ACHN (cell line): ENCODE measurements at regions not wholly inside any gene's neighbourhood (a gene's known extent, or its start where the extent isn't known, plus 50 kb on each side); places are given as distances from the start of the nearest gene placed in this dataset.
"Not testable (repeated sequence)": the region's sequence is repeated elsewhere in the genome, so short reads cannot be mapped to it uniquely, and the experiment has no call there.

Experiments
- DNase-seq: peaks from one replicate; pipeline ENCODE4 v3.0.0-alpha.2; 2015
- in situ Hi-C: cut with HindIII; loops from 2 replicates; pipeline ENCODE4 v1.10.0; 2017; ENCODE audit warnings: low sequenced_read_pairs, low pct_ligation_motif_present, low pct_unique_long_range_greater_than_20kb

GRCh38 chr18:22060361-22060760 is 109.0 kb upstream of the GATA6 start:
- in situ Hi-C loops, result no loop called here
- no peak for DNase-seq

GRCh38 chr18:22063102-22063501 is 106.3 kb upstream of the GATA6 start:
- DNase-seq, result no peak
- in situ Hi-C loops, result no loop called here

DNA sequence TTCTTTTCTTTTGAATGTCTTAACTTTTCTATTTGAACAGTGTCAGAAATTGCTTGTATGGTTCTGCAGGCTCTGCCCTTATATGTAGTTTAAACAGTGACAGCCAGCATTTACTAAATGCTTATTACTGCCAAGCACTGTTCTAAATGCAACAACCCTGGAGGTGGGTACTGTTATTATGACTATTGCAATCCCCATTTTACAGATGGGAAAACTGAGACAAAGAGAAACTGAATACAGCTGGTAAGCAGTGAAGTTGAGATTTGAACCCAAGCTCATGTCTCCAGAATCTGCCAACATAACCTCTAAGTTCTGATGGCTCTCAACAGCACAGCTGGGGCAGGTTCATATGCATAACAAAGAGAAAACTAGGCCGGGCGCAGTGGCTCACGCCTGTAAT is 105.7 kb upstream of the GATA6 start:
- in situ Hi-C loops, result no loop called here
- no peak for DNase-seq

- in situ Hi-C loops, result no loop called here
- no peak for DNase-seq
Measured at GRCh38 chr18:22064581-22064980, 104.8 kb upstream of the GATA6 start.

DNA sequence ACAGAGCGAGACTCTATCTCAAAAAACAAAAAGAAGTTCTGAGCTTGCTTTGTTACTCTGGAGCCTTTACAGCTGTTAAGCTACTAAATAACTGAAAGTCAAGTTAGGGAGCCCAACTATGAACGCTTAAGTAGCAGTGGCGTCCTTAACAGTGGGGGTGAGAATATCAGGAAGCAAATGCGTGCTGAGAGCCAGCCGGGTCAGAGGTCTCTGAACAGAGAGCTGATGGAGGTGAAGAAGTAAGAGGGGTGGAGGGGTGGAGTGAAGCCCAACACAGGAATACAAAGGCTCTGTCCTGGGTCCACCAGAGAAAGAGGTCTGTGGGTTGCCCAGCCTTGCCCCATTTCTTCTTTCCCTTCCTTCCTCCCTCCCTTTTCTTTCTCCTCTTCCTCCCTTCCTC is 104.1 kb upstream of the GATA6 start:
- in situ Hi-C loops, result no loop called here
- DNase-seq, result no peak

DNA sequence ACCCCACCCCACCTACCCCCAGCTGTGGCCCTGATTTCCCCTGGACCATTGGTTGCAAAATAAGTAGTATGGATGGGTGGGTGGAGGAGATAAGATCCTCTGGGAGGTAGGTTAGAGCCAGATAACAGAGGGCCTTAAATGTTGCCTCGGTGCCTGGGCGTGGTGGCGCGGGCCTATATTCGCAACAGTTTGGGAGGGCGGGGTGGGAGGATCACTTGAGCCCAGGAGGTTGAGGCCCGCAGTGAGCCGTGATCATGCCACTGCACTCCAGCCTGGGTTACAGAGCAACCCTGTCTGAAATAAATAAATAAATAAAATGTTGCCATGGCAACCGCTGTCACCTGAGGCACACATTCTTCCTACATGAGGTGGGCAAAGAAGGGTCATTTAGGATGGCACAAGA is 103.3 kb upstream of the GATA6 start:
- no peak for DNase-seq
- in situ Hi-C loops, result no loop called here

DNA sequence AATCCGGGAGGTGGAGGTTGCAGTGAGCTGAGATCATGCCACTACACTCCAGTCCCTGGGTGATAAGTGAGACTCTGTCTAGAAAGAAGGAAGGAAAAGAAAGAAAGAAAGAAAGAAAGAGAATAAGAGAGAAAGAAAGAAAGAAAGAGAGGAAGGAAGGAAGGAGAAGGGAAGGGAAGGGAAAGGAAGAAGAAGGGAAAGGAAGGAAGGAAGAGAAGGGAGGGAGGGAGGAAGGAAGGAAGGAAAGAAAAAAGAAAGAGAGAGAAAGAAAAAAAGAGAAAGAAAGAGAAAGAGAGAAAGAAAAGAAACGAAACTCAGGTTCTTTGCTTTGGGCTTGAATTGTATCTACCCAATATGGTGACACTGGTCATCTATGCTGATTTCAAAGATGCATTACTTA is 102.3 kb upstream of the GATA6 start:
- in situ Hi-C loops, result no loop called here
- DNase-seq, result no peak

DNA sequence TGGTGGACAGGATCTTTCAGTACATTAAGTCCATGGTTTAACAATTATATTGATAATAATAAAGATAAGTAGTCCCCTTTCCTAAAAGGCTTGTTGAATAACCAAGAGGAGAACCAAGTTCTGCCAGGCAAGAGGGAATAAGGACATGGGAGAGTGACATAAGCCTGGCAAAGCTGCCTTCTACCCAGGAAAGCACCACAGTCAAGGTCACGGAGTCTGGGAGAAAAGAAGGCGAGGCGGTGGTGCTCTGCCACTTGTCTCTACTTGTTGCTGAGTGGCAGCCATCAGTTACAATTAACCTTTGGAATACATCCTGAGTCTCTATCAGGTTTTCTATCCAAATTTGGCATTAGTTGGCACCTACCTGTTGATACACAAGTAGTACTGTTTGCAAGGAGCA is 101.7 kb upstream of the GATA6 start:
- DNase-seq, result no peak
- in situ Hi-C loops, result no loop called here

DNA sequence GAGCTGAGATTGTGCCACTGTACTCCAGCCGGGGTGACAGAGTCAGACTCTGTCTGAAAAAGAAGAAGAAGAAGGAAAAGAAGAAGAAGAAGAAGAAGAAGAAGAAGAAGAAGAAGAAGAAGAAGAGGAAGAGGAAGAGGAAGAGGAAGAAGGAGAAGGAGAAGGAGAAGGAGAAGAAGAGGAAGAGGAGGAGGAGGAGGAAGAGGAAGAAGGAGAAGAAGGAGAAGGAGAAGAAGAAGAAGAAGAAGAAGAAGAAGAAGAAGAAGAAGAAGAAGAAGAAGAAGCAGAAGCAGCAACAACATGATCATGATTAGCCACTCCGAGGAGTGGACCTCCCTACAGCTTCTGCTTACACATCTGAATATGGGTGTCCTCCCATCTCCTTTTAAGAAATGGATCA is 100.6 kb upstream of the GATA6 start:
- DNase-seq, in situ Hi-C loops: not testable (repeated sequence)

DNA sequence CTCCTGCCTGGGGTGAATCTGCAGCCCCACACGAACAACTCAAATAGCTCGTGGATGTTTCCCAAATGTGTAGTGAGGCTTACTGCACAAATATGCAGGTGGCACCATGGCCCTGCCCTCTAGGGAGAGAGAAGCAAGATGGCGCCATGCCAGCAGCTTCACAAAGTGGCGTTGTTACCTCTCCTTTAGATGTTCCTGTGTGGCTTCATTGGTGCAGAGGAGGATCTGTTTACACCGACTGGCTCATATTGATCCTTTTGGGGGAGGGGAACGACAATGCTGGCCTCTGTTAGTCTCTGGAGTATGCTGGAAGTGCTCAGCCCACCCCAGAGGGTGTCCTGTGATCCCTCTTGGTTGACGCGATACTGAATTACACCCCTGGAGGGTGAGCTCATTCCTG is 99.5 kb upstream of the GATA6 start:
- in situ Hi-C loops, result no loop called here
- no peak for DNase-seq

- in situ Hi-C loops, result no loop called here
Measured at GRCh38 chr18:22073411-22073810, 96.0 kb upstream of the GATA6 start.

DNA sequence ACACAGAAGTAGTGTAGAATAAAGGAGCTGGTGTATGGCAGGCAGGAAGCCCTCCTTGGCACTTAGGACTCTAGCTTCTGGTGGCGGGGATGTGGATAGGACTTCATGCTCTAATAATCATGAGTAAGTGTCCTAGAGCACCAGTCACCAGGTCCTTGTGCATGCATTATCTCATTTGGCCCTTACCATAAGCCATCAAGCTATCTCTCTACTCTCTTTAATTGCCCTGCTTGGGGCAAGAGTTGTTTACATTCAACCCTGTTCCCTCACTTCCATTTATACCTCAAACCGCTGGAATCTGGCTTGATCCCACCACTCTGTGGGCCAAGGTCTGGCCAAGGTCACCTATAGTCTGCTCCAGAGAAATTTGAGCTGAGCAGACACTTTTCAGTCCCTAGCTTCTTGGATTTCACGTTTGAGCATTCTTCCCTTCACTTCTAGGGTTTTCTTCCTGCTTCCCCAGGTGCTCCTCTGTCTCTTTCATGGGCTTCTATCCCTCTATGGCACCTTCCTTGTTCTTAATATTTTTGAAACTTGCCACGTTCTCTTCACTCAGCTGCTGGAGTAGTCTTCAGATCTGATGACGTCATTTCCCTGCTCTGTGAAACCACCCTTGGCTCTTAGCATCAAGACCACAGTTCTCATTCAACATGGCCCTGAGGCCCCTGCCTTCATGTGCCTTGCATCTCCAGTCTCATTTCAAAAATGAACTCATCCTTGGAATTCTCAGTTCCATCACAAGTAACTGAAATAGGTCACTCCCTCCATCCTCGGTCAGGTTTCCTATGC is 94.9 kb upstream of the GATA6 start:
- no peak for DNase-seq
- in situ Hi-C loops, result no loop called here

More at GRCh38 chr18:22073411-22073810, 96.0 kb upstream of the GATA6 start:
- DNase-seq, result no peak

DNA sequence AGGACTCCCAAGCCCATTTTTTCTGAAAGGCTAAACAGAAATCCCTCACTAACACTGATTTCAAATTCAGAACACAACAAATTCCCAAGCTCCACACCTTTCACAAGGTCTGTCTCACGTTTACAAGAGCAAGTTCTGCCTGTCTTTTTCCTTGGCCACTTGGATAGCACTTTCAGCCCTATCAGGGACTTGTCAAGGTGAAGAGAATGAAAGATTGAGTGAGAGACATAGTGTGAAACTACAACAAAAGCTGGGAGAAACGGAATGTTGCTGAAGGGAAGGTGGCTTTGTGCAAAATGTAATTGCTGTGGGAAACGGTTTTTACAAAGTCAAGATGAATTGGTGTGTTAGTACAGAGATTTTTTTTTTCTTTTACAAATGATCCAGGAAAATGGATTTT is 89.4 kb upstream of the GATA6 start:
- DNase-seq, result no peak
- in situ Hi-C loops, result no loop called here

DNA sequence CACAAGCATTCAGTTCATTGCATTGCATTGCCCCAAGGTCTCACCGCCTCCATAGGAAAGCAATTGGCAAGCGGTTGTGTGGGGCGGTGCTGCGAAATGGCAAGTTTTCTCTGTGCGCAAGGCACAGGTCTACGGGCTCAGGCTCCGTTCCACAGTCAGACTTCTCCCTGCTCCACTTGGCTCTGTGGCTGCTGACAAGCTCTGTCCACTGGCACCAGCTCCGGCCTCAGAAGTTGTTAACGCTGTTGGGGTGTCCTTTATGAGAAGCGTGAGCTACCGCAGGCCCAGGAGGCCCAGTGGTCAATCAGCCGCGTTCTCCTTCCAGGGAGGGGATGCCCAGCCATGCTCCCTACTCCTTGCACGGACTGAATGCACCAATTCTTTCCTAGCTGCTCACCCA is 87.0 kb upstream of the GATA6 start:
- in situ Hi-C loops, result no loop called here
- DNase-seq, result no peak

DNA sequence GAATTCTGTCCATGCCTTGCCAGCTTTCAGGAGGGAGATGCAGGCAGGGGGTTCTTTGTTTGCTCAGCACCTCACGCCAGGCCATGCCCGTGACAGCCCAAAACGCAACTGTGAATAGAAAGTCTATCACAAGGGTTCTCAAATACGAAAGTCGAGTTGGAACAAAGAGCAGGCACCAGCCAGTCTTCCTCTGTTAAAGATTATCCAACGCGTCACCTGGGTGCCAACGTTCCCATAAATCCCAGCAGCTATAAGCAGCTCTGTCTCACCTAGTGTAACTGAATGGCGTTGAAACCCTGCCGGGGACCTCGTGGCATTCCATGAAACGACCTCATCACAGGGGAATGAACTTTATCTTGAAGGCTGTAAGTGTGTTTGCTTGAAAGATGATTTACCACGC is 84.8 kb upstream of the GATA6 start:
- in situ Hi-C loops, result no loop called here
- DNase-seq, result no peak

GRCh38 chr18:22086973-22087372 is 82.4 kb upstream of the GATA6 start:
- in situ Hi-C loops, result no loop called here
- no peak for DNase-seq

DNA sequence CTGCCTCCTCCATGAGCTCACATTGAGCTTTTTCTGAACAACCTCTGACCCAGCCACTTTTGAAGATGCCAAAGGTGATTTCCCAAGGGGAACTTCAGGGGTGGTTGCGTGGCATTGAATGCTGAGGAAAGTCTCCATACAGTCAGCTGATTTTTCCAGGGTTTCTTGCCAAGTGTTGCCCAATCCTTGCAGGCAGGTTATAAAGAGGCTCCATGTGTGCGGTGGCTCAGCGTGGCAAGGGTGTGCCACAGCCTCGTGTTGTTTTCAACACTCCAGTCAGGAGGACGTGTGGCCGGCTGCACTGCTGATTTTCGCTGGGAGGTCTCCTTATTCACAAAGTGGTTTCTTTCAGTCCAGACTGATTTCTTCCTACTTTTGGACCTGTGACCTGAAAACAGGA is 81.4 kb upstream of the GATA6 start:
- in situ Hi-C loops, result no loop called here
- no peak for DNase-seq

- in situ Hi-C loops, result no loop called here
- DNase-seq, result no peak
Measured at GRCh38 chr18:22088996-22089640, 80.3 kb upstream of the GATA6 start.

DNA sequence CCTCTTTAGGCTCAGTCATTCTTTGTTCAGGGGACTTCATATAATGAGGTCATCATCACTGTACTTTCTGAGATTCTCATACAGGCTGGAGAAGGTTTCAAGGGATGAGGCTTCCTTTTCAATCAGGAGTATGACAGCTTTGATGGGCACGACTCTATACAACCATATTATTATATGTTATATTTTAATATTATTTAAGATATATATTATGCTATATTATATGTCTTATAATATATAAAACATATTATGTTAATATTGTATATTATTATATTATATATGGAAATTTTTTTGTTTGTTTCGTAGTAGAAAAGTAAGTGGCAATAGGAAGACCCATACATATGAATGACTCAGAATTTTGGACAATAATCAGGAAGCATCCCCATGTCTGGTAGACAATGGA is 78.0 kb upstream of the GATA6 start:
- no peak for DNase-seq
- in situ Hi-C loops, result no loop called here

GRCh38 chr18:22093731-22094357 is 75.5 kb upstream of the GATA6 start:
- DNase-seq, result no peak
- in situ Hi-C loops, result no loop called here
